ENCODE measurements at regions not wholly inside any gene's neighbourhood (a gene's known extent, or its start where the extent isn't known, plus 50 kb on each side); places are given as distances from the start of the nearest gene placed in this dataset.

DNA sequence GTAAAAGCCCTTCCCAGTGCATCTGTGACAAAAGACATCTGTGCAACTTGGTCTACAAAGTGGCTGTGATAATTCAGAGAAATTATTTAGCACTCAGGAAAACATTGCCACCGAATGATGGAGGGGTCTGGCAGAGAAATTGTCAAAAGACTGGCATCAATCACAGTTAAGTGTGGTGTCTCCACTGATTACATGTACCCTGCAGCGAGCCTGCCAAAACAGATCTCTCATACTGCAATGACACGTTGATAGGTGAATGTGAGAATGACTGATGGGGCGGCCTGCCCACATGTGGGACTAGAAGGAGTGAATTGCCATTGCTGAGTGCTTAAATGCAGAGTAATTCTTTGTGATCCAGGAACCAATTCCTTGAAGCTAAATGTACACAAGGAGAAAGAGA lies 136.4 kb upstream of the PCSK5 start:
- Mint-ChIP-seq H3K4me3 (no peak overlapping the region), H3K27me3 (no peaks in the 10 kb centered on the region), H3K9me3 (ENCODE audit: insufficient read depth) (peaks cover 2% of the 10 kb centered on the region), H3K4me1 (no peaks in the 10 kb centered on the region), H3K27ac (no peak overlapping the region)
- H3K4me1 ChIP-seq (ENCODE audit: control insufficient read depth in 2 of 2, insufficient read depth in 2 of 2, low read length in 2 of 2) = no peaks in the 10 kb centered on the region
- TF ChIP-seq EZH2 (IDR thresholded peaks at IDR 0.05; ENCODE audit: borderline replicate concordance, insufficient read depth, low read depth, low read length, poor library complexity, severe bottlenecking) (no peak), CTCF (IDR thresholded peaks at IDR 0.05) (no peak)
- H3K79me2 ChIP-seq (ENCODE audit: control insufficient read depth, insufficient read depth, low read length) = no peaks in the 10 kb centered on the region
- no peaks in the 10 kb centered on the region for H3K9me3 ChIP-seq (ENCODE audit: control extremely low read depth in 1 of 3, control insufficient read depth in 2 of 3, insufficient read depth in 1 of 3, low read length in 2 of 3)
- H3K9ac ChIP-seq (ENCODE audit: low read length) = no peak overlapping the region
- intact Hi-C loops (cut with micrococcal nuclease) = no loop called here
- no peaks in the 10 kb centered on the region for H4K20me1 ChIP-seq (ENCODE audit: control insufficient read depth, insufficient read depth, low read length, poor library complexity, severe bottlenecking)
- no peak overlapping the region for H3K27ac ChIP-seq (ENCODE audit: low read length in 2 of 2)
- ChIA-PET CTCF (no interaction called here), POLR2A (no interaction called here)
- 85% methylated on average over 2 of the region's 4 CpGs for WGBS (ENCODE audit: insufficient coverage)
- H3K4me3 ChIP-seq (ENCODE audit: control extremely low read depth in 1 of 5, extremely low read depth in 1 of 5, insufficient read depth in 1 of 5, low read depth in 2 of 5, low read length in 4 of 5) = no peak overlapping the region
- no peak overlapping the region for H3K4me2 ChIP-seq (replicated peaks; ENCODE audit: low read depth, low read length, poor library complexity, severe bottlenecking)
- DNase-seq (no peak), ATAC-seq (ENCODE audit: low read depth) (no peak)
- no peaks in the 10 kb centered on the region for H3K27me3 ChIP-seq (replicated peaks in 1 of 4; ENCODE audit: control extremely low read depth in 1 of 4, control insufficient read depth in 3 of 4, insufficient read depth in 4 of 4, low read length in 3 of 4)
- no peak overlapping the region for H2AFZ ChIP-seq (ENCODE audit: insufficient read depth, low read depth, low read length, poor library complexity, severe bottlenecking)
- no peaks in the 10 kb centered on the region for H3K36me3 ChIP-seq (replicated peaks in 1 of 2; ENCODE audit: control extremely low read depth in 1 of 2, control insufficient read depth in 1 of 2, extremely low read depth in 1 of 2, insufficient read depth in 2 of 2, low read length in 1 of 2)

DNA sequence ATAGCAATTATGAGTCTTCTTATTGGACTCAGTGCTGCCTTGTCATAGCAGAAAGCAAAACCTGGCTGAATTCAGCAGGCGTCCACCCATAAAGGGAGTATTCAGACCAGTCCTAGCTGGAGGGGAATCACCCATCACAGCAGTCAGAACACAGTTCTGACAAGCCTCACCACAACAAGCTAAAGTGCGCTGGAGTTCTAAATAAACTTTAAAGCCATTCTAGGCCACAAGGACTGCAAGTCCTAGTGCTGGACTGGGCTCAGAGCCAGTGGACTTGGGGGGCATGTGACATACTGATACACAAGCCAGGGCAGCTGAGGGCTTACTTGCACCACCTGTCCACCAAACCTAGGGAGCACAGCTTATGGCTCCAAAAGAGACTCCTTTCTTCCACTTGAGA lies 115.3 kb upstream of the PCSK5 start:
- H3K79me2 ChIP-seq (ENCODE audit: control insufficient read depth, insufficient read depth, low read length) = no peaks in the 10 kb centered on the region
- Mint-ChIP-seq H3K4me1 (no peaks in the 10 kb centered on the region), H3K4me3 (no peak overlapping the region), H3K27ac (no peak overlapping the region), H3K9me3 (ENCODE audit: insufficient read depth) (no peaks in the 10 kb centered on the region), H3K27me3 (no peaks in the 10 kb centered on the region)
- H3K36me3 ChIP-seq (replicated peaks in 1 of 2; ENCODE audit: control extremely low read depth in 1 of 2, control insufficient read depth in 1 of 2, extremely low read depth in 1 of 2, insufficient read depth in 2 of 2, low read length in 1 of 2) = no peaks in the 10 kb centered on the region
- POLR2A ChIA-PET = no interaction called here
- no peak overlapping the region for H3K27ac ChIP-seq (ENCODE audit: low read length in 2 of 2)
- H3K4me2 ChIP-seq (replicated peaks; ENCODE audit: low read depth, low read length, poor library complexity, severe bottlenecking) = no peak overlapping the region
- CTCF ChIA-PET = no interaction called here
- no peaks in the 10 kb centered on the region for H3K27me3 ChIP-seq (replicated peaks in 1 of 4; ENCODE audit: control extremely low read depth in 1 of 4, control insufficient read depth in 3 of 4, insufficient read depth in 4 of 4, low read length in 3 of 4)
- TF ChIP-seq CTCF (IDR thresholded peaks at IDR 0.05) (no peak), EZH2 (IDR thresholded peaks at IDR 0.05; ENCODE audit: borderline replicate concordance, insufficient read depth, low read depth, low read length, poor library complexity, severe bottlenecking) (no peak)
- no peak overlapping the region for H3K9ac ChIP-seq (ENCODE audit: low read length)
- DNase-seq (no peak), ATAC-seq (ENCODE audit: low read depth) (no peak)
- no peak overlapping the region for H2AFZ ChIP-seq (ENCODE audit: insufficient read depth, low read depth, low read length, poor library complexity, severe bottlenecking)
- 89% methylated on average over 1 of the region's 2 CpGs for WGBS (ENCODE audit: insufficient coverage)
- no peaks in the 10 kb centered on the region for H3K4me1 ChIP-seq (ENCODE audit: control insufficient read depth in 2 of 2, insufficient read depth in 2 of 2, low read length in 2 of 2)
- H4K20me1 ChIP-seq (ENCODE audit: control insufficient read depth, insufficient read depth, low read length, poor library complexity, severe bottlenecking) = no peaks in the 10 kb centered on the region
- no peak overlapping the region for H3K4me3 ChIP-seq (ENCODE audit: control extremely low read depth in 1 of 5, extremely low read depth in 1 of 5, insufficient read depth in 1 of 5, low read depth in 2 of 5, low read length in 4 of 5)
- intact Hi-C loops (cut with micrococcal nuclease) = no loop called here
- peaks cover 0 to 10% (median 0%) of the 10 kb centered on the region in 3 donors for H3K9me3 ChIP-seq (ENCODE audit: control extremely low read depth in 1 of 3, control insufficient read depth in 2 of 3, insufficient read depth in 1 of 3, low read length in 2 of 3)

Measured in B cell (primary cell).